Upper lobe of left lung (tissue), 6 donors: ENCODE measurements at regions not wholly inside any gene's neighbourhood (a gene's known extent, or its start where the extent isn't known, plus 50 kb on each side); places are given as distances from the start of the nearest gene placed in this dataset.

Source experiments
- ATAC-seq, 2 donors: fragments of 200-7000 bp; cut with Tn5 transposase; one replicate each; pipeline ENCODE4 v1.9.1; 2022; ENCODE audit warnings: mild to moderate bottlenecking in 2 of 2, moderate library complexity in 2 of 2; ENCODE audit not compliant: low FRiP score in 2 of 2
- DNase-seq, 2 donors: peaks; one replicate each; pipeline ENCODE4 v3.0.0-alpha.2; 2019 to 2020
- H3K27ac ChIP-seq, 4 donors: fragments of 200-600 bp; sonication (generic); one replicate each; pipeline ENCODE4 v1.5.1; 2016 to 2019
- H3K27me3 ChIP-seq, 4 donors: fragments of 200-600 bp; sonication (generic); one replicate each; pipeline ENCODE4 v1.5.1; 2017 to 2019
- H3K36me3 ChIP-seq, 4 donors: fragments of 200-600 bp; sonication (generic); one replicate each; pipeline ENCODE4 v1.5.1; 2016 to 2019
- H3K4me1 ChIP-seq, 4 donors: fragments of 200-600 bp; sonication (generic); one replicate each; pipeline ENCODE4 v1.5.1; 2018 to 2019
- H3K4me3 ChIP-seq, 4 donors: fragments of 200-600 bp; sonication (generic); one replicate each; pipeline ENCODE4 v1.5.1; 2017 to 2019; ENCODE audit warnings: mild to moderate bottlenecking in 2 of 4, moderate library complexity in 1 of 4
- H3K9me3 ChIP-seq, 4 donors: fragments of 200-600 bp; sonication (generic); one replicate each; pipeline ENCODE4 v1.5.1; 2018 to 2019
- EP300 ChIP-seq, 4 donors: sonication (generic); formaldehyde crosslinking; IDR thresholded peaks; one replicate each; pipeline ENCODE4 v1.5.1; 2017; ENCODE audit warnings: antibody characterized with exemption in 4 of 4, control low read depth in 2 of 4
- POLR2A ChIP-seq, 4 donors: fragments of 450-650 bp; IDR thresholded peaks; one replicate each; pipeline ENCODE4 v1.5.1; 2016 to 2017; ENCODE audit warnings: antibody characterized with exemption in 4 of 4, mild to moderate bottlenecking in 2 of 4
- POLR2AphosphoS5 ChIP-seq, 2 donors: sonication (generic); formaldehyde crosslinking; IDR thresholded peaks; one replicate each; pipeline ENCODE4 v1.5.1; 2017; ENCODE audit warnings: antibody characterized with exemption in 2 of 2
- WGBS, 2 donors: methylation state at CpG; one replicate each; pipeline ENCODE4 v1.1.5; 2017 to 2018; 5-methylcytosine and 5-hydroxymethylcytosine counted together
- TF ChIP-seq, protein P1 (sequence below), 6 experiments: fragments of 450-650 bp in 4 of 6; fragments of 200-600 bp in 2 of 6; sonication (generic) in 2 of 6; IDR thresholded peaks; one replicate each; pipeline ENCODE4 v1.5.1; 2016 to 2019; ENCODE audit warnings: antibody characterized with exemption in 6 of 6
- donor health status: DM: no; HTN: no; CAD: no; lungs with moderate emphysema.
- donor health status: DM: no; HTN: yes; CAD: no; lungs with severe emphysema.

DNA sequence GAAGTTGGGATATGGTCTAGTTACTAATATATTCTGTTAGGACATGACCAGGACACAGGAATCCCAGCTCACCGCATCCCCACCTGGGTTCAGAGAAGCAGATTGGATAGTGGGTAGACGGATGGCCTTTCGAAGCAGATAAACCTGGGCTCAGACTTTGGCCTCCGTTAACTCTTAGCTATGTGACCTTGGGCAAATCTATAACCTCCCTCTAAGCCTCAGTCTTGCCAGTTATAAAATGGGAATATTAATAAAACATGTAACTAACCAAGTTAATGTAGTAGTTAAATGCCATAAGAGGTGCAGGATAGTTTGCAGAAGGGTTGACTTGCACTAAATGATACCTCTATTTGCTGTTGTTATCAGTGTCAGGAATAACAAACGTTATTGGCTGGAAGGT, 127.6 kb upstream of the JCAD start:
- peak overlapping the region; percentile 55 to 84 (median 81) for H3K27ac ChIP-seq
- no peak for DNase-seq
- WGBS, 2 donors = 79 to 83% methylated on average over 5 of the region's 5 CpGs
- no peaks in the 10 kb centered on the region for H3K9me3 ChIP-seq
- peaks cover 16 to 34% (median 25%) of the 10 kb centered on the region in 4 donors for H3K4me1 ChIP-seq
- TF ChIP-seq, protein P1, sequence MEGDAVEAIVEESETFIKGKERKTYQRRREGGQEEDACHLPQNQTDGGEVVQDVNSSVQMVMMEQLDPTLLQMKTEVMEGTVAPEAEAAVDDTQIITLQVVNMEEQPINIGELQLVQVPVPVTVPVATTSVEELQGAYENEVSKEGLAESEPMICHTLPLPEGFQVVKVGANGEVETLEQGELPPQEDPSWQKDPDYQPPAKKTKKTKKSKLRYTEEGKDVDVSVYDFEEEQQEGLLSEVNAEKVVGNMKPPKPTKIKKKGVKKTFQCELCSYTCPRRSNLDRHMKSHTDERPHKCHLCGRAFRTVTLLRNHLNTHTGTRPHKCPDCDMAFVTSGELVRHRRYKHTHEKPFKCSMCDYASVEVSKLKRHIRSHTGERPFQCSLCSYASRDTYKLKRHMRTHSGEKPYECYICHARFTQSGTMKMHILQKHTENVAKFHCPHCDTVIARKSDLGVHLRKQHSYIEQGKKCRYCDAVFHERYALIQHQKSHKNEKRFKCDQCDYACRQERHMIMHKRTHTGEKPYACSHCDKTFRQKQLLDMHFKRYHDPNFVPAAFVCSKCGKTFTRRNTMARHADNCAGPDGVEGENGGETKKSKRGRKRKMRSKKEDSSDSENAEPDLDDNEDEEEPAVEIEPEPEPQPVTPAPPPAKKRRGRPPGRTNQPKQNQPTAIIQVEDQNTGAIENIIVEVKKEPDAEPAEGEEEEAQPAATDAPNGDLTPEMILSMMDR (IDR thresholded peaks at IDR 0.05) = no peak
- TF ChIP-seq POLR2AphosphoS5 (IDR thresholded peaks at IDR 0.05) (no peak), POLR2A (IDR thresholded peaks at IDR 0.05) (no peak), EP300 (IDR thresholded peaks at IDR 0.05) (no peak)
- no peaks in the 10 kb centered on the region for H3K27me3 ChIP-seq
- ATAC-seq = no peak
- H3K4me3 ChIP-seq = peak overlapping the region in 2 of 4 donors; percentile 10 to 16
- H3K36me3 ChIP-seq = no peaks in the 10 kb centered on the region

DNA sequence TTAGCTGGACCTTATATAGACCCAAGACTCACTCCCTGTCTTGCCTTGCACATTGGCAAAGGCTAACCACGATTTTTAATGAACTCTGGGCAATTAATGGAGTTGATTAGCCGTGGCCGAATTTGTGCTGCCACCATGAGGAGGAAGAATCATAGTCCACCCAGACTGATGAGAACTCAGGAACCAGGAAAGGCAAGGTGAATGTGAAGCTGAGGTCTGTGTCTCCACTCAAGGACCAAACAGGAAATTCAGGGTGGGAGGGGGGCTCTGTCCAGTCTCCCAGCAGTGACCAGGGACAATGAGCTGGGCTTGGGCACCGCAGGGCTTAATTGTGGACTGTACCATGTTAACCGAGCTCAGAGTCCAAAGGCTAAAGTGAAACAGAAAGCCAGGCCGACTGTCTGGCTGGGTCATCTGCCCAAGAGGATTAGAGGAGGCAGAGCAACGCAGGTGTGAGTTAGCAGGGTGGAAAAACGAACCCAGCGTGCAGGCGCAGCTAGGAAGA, 127.0 kb upstream of the JCAD start:
- DNase-seq = no peak
- no peak for ATAC-seq
- whole genome bisulfite sequencing, 2 donors = 64 to 79% methylated on average over 9 to 10 of the region's 10 CpGs
- Histone ChIP-seq H3K9me3 (no peaks in the 10 kb centered on the region), H3K36me3 (no peaks in the 10 kb centered on the region), H3K27me3 (no peaks in the 10 kb centered on the region), H3K27ac (peak overlapping the region; percentile 55 to 84 (median 78)), H3K4me3 (peak overlapping the region in 3 of 4 donors; percentile 10 to 16 (median 11)), H3K4me1 (peaks cover 16 to 34% (median 25%) of the 10 kb centered on the region in 4 donors)
- TF ChIP-seq POLR2AphosphoS5 (IDR thresholded peaks at IDR 0.05) (no peak), EP300 (IDR thresholded peaks at IDR 0.05) (no peak)
- TF ChIP-seq, protein P1 (IDR thresholded peaks at IDR 0.05) = peak in 3 of 6 experiments; percentile 6 to 32 (median 25)

GRCh38 chr10:30185916-30186315, 126.5 kb upstream of the JCAD start:
- DNase-seq (no peak), ATAC-seq (peak in 1 of 2 donors; percentile 63)
- H3K27ac ChIP-seq = peak overlapping the region in 3 of 4 donors; percentile 55 to 83 (median 74)
- H3K36me3 ChIP-seq = no peaks in the 10 kb centered on the region
- TF ChIP-seq EP300 (IDR thresholded peaks at IDR 0.05) = no peak
- TF ChIP-seq POLR2A (IDR thresholded peaks at IDR 0.05) = no peak
- TF ChIP-seq, protein P1 (IDR thresholded peaks at IDR 0.05) = no peak
- no peak for TF ChIP-seq POLR2AphosphoS5 (IDR thresholded peaks at IDR 0.05)
- peaks cover 16 to 34% (median 25%) of the 10 kb centered on the region in 4 donors for H3K4me1 ChIP-seq
- H3K9me3 ChIP-seq = no peaks in the 10 kb centered on the region
- H3K4me3 ChIP-seq = no peak overlapping the region
- 78 to 79% methylated on average over 3 of the region's 3 CpGs for WGBS, 2 donors
- H3K27me3 ChIP-seq = no peaks in the 10 kb centered on the region

- WGBS, 2 donors = 96 to 100% methylated on average over 1 of the region's 1 CpG
- H3K27me3 ChIP-seq = no peaks in the 10 kb centered on the region
- no peak overlapping the region for H3K27ac ChIP-seq
- H3K4me1 ChIP-seq = peaks cover 16 to 34% (median 25%) of the 10 kb centered on the region in 4 donors
- no peaks in the 10 kb centered on the region for H3K9me3 ChIP-seq
- H3K4me3 ChIP-seq = no peak overlapping the region
- ATAC-seq = no peak
- H3K36me3 ChIP-seq = no peaks in the 10 kb centered on the region
- no peak for DNase-seq
- TF ChIP-seq EP300 (IDR thresholded peaks at IDR 0.05) (no peak), POLR2AphosphoS5 (IDR thresholded peaks at IDR 0.05) (no peak), POLR2A (IDR thresholded peaks at IDR 0.05) (no peak)
- TF ChIP-seq, protein P1 (IDR thresholded peaks at IDR 0.05) = no peak
Observed at GRCh38 chr10:30185341-30185740, 126.0 kb upstream of the JCAD start.
